Neuronal stem cell (in vitro differentiated cells): ENCODE measurements at regions not wholly inside any gene's neighbourhood (a gene's known extent, or its start where the extent isn't known, plus 50 kb on each side); places are given as distances from the start of the nearest gene placed in this dataset.
A peak's percentile ranks its signal among the peaks of the same experiment; 100 is the strongest.
"Not testable (repeated sequence)": the region's sequence is repeated elsewhere in the genome, so short reads cannot be mapped to it uniquely, and the experiment has no call there.

Source experiments
- DNase-seq: peaks from one replicate; pipeline ENCODE4 v3.0.0-alpha.2; 2013; ENCODE audit warnings: low spot score
- H2AFZ ChIP-seq: one replicate; pipeline ENCODE4 v1.6.1; 2013; ENCODE audit warnings: mild to moderate bottlenecking, low read length, inconsistent platforms
- H2AK5ac ChIP-seq: 2 replicates; pipeline ENCODE4 v1.6.1; 2013; ENCODE audit warnings: low read depth, mild to moderate bottlenecking, inconsistent platforms, low read length, moderate library complexity, mixed read lengths
- H2BK120ac ChIP-seq: 2 replicates; pipeline ENCODE4 v1.6.1; 2013; ENCODE audit warnings: low read depth, mild to moderate bottlenecking, inconsistent platforms, low read length, moderate library complexity, mixed read lengths
- H2BK12ac ChIP-seq: one replicate; pipeline ENCODE4 v1.6.1; 2013; ENCODE audit warnings: low read length, inconsistent platforms
- H2BK15ac ChIP-seq: 2 replicates; pipeline ENCODE4 v1.6.1; 2013; ENCODE audit warnings: mild to moderate bottlenecking, low read length, inconsistent platforms, mixed read lengths
- H2BK5ac ChIP-seq: one replicate; pipeline ENCODE4 v1.6.1; 2013; ENCODE audit warnings: inconsistent platforms, mild to moderate bottlenecking, low read length, moderate library complexity
- H3K14ac ChIP-seq: one replicate; pipeline ENCODE4 v1.6.1; 2013; ENCODE audit warnings: low read length, inconsistent platforms
- H3K18ac ChIP-seq: 2 replicates; pipeline ENCODE4 v1.6.1; 2013; ENCODE audit warnings: low read length, inconsistent platforms
- H3K23ac ChIP-seq: 2 replicates; pipeline ENCODE4 v1.6.1; 2013; ENCODE audit warnings: low read depth, mild to moderate bottlenecking, mixed read lengths, low read length, inconsistent platforms; ENCODE audit not compliant: poor library complexity
- H3K27ac ChIP-seq: replicated peaks from 3 replicates; pipeline ENCODE4 v1.5.1; 2013; ENCODE audit warnings: low read length, inconsistent platforms
- H3K27me3 ChIP-seq, 3 experiments: 2 replicates each; pipeline ENCODE4 v1.6.1; 2013; ENCODE audit warnings: low read length in 3 of 3, mild to moderate bottlenecking in 2 of 3, inconsistent platforms in 1 of 3, low read depth in 1 of 3, mixed read lengths in 1 of 3, moderate library complexity in 1 of 3; ENCODE audit not compliant: control insufficient read depth in 3 of 3, insufficient read depth in 3 of 3
- H3K36me3 ChIP-seq, 2 donors: replicated peaks in 1 of 2; 2 replicates each; pipeline ENCODE4 v1.6.1; 2013; ENCODE audit warnings: low read length in 2 of 2; ENCODE audit not compliant: control insufficient read depth in 2 of 2, insufficient read depth in 2 of 2
- H3K4ac ChIP-seq: 2 replicates; pipeline ENCODE4 v1.6.1; 2013; ENCODE audit warnings: inconsistent platforms, mild to moderate bottlenecking, low read length, moderate library complexity
- H3K4me1 ChIP-seq, 2 donors: 1 replicate in 1 of 2; 2 replicates in 1 of 2; pipeline ENCODE4 v1.6.1; 2013; ENCODE audit warnings: low read length in 2 of 2, low read depth in 1 of 2; ENCODE audit not compliant: control insufficient read depth in 2 of 2, insufficient read depth in 1 of 2
- H3K4me2 ChIP-seq: one replicate; pipeline ENCODE4 v1.6.1; 2013; ENCODE audit warnings: mild to moderate bottlenecking, low read length, inconsistent platforms; ENCODE audit not compliant: insufficient read depth, poor library complexity, severe bottlenecking
- H3K4me3 ChIP-seq, 2 donors: 2 replicates each; pipeline ENCODE4 v1.5.1; 2013; ENCODE audit warnings: low read length in 2 of 2, mild to moderate bottlenecking in 2 of 2, inconsistent platforms in 1 of 2, moderate library complexity in 1 of 2
- H3K79me1 ChIP-seq: one replicate; pipeline ENCODE4 v1.6.1; 2013; ENCODE audit warnings: low read depth, mild to moderate bottlenecking, inconsistent platforms, low read length, moderate library complexity
- H3K9ac ChIP-seq: one replicate; pipeline ENCODE4 v1.6.1; 2013; ENCODE audit warnings: mild to moderate bottlenecking, low read depth, low read length, inconsistent platforms; ENCODE audit not compliant: poor library complexity
- H3K9me3 ChIP-seq, 2 donors: replicated peaks in 1 of 2; 2 replicates each; pipeline versions ENCODE3 to v1.6.1; 2013; ENCODE audit warnings: low read length in 2 of 2, mild to moderate bottlenecking in 2 of 2, inconsistent platforms in 1 of 2, low read depth in 1 of 2, mixed read lengths in 1 of 2, moderate library complexity in 1 of 2; ENCODE audit not compliant: control insufficient read depth in 2 of 2, insufficient read depth in 1 of 2
- H4K8ac ChIP-seq: one replicate; pipeline ENCODE4 v1.6.1; 2013; ENCODE audit warnings: low read depth, mild to moderate bottlenecking, inconsistent platforms, low read length, moderate library complexity
- H4K91ac ChIP-seq: one replicate; pipeline ENCODE4 v1.6.1; 2013; ENCODE audit warnings: low read length, low read depth, mild to moderate bottlenecking, inconsistent platforms; ENCODE audit not compliant: poor library complexity
- WGBS, 2 donors: extraction: QIAGEN DNeasy Blood & Tissue Kit; methylation state at CpG; one replicate each; pipeline ENCODE4 v1.1.7; 2013; ENCODE audit warnings: missing lambda C conversion rate in 2 of 2, mixed read lengths in 1 of 2; ENCODE audit not compliant: insufficient read length in 2 of 2, insufficient replicate concordance in 1 of 2; ENCODE audit errors: extremely low coverage in 2 of 2; 5-methylcytosine and 5-hydroxymethylcytosine counted together

- H4K8ac ChIP-seq, result no peak overlapping the region
- no peaks in the 10 kb centered on the region for H3K4me1 ChIP-seq
- no peak overlapping the region for H3K27ac ChIP-seq
- no peak overlapping the region for H3K18ac ChIP-seq
- H2BK12ac ChIP-seq, result no peak overlapping the region
- no peak overlapping the region for H3K23ac ChIP-seq
- no peak overlapping the region for H2BK120ac ChIP-seq
- H2BK15ac ChIP-seq, result no peak overlapping the region
- no peaks in the 10 kb centered on the region for H3K79me1 ChIP-seq
- no peak for DNase-seq
- no peaks in the 10 kb centered on the region for H3K27me3 ChIP-seq
- H3K9ac ChIP-seq, result no peak overlapping the region
- H2AK5ac ChIP-seq, result no peak overlapping the region
- H3K4ac ChIP-seq, result no peak overlapping the region
- H4K91ac ChIP-seq, result no peak overlapping the region
- H3K14ac ChIP-seq, result no peak overlapping the region
- WGBS, 2 donors, result no CpG with 5 or more reads among the region's 4 CpGs
- no peak overlapping the region for H3K4me3 ChIP-seq
- no peaks in the 10 kb centered on the region for H3K9me3 ChIP-seq
- no peaks in the 10 kb centered on the region for H3K36me3 ChIP-seq
- no peak overlapping the region for H2AFZ ChIP-seq
- no peak overlapping the region for H3K4me2 ChIP-seq
- no peak overlapping the region for H2BK5ac ChIP-seq
These were observed 446.3 kb upstream of the NECTIN3 start for GRCh38 chr3:110625201-110625747.

GRCh38 chr3:110626652-110627111, 444.9 kb upstream of the NECTIN3 start:
- H2BK5ac ChIP-seq, H3K79me1 ChIP-seq, H2AK5ac ChIP-seq, H4K8ac ChIP-seq, H2BK15ac ChIP-seq, H3K4ac ChIP-seq, H3K4me1 ChIP-seq, H3K9ac ChIP-seq, H3K23ac ChIP-seq, H4K91ac ChIP-seq, H2BK12ac ChIP-seq, DNase-seq, H3K14ac ChIP-seq, H3K4me3 ChIP-seq, H3K18ac ChIP-seq, H3K27ac ChIP-seq, H2BK120ac ChIP-seq, H3K4me2 ChIP-seq, H3K9me3 ChIP-seq, H3K36me3 ChIP-seq, H3K27me3 ChIP-seq: not testable (repeated sequence)
- WGBS, 2 donors, result no CpG with 5 or more reads among the region's 5 CpGs
- peak overlapping the region; percentile 56 for H2AFZ ChIP-seq

- no peak overlapping the region for H3K27ac ChIP-seq
- no peaks in the 10 kb centered on the region for H3K4me1 ChIP-seq
- no peak overlapping the region for H4K91ac ChIP-seq
- H3K23ac ChIP-seq, result no peak overlapping the region
- no peak overlapping the region for H3K4me2 ChIP-seq
- H2BK12ac ChIP-seq, result no peak overlapping the region
- H3K9me3 ChIP-seq, result no peaks in the 10 kb centered on the region
- no peaks in the 10 kb centered on the region for H3K36me3 ChIP-seq
- no CpG with 5 or more reads among the region's 4 CpGs for WGBS, 2 donors
- no peaks in the 10 kb centered on the region for H3K27me3 ChIP-seq
- H2AFZ ChIP-seq, result no peak overlapping the region
- no peak overlapping the region for H3K9ac ChIP-seq
- no peak overlapping the region for H3K4ac ChIP-seq
- H2AK5ac ChIP-seq, result no peak overlapping the region
- no peak for DNase-seq
- no peak overlapping the region for H3K4me3 ChIP-seq
- H3K79me1 ChIP-seq, result no peaks in the 10 kb centered on the region
- no peak overlapping the region for H4K8ac ChIP-seq
- no peak overlapping the region for H2BK15ac ChIP-seq
- no peak overlapping the region for H2BK120ac ChIP-seq
- no peak overlapping the region for H2BK5ac ChIP-seq
- H3K14ac ChIP-seq, result no peak overlapping the region
- no peak overlapping the region for H3K18ac ChIP-seq
These were observed 442.8 kb upstream of the NECTIN3 start for GRCh38 chr3:110628650-110629301.

- Histone ChIP-seq H4K91ac (no peak overlapping the region), H3K4me3 (no peak overlapping the region), H3K9ac (no peak overlapping the region), H3K4ac (no peak overlapping the region), H4K8ac (no peak overlapping the region), H3K9me3 (no peaks in the 10 kb centered on the region), H3K27me3 (no peaks in the 10 kb centered on the region), H3K23ac (no peak overlapping the region), H3K79me1 (no peaks in the 10 kb centered on the region), H3K36me3 (no peaks in the 10 kb centered on the region), H2BK120ac (no peak overlapping the region), H3K18ac (no peak overlapping the region), H2BK15ac (no peak overlapping the region), H3K14ac (no peak overlapping the region), H3K4me2 (no peak overlapping the region), H2BK12ac (no peak overlapping the region), H3K27ac (no peak overlapping the region), H2AFZ (no peak overlapping the region), H2BK5ac (no peak overlapping the region), H2AK5ac (no peak overlapping the region), H3K4me1 (no peaks in the 10 kb centered on the region)
- WGBS, 2 donors, result no CpG with 5 or more reads among the region's 1 CpG
- no peak for DNase-seq
These were observed 441.7 kb upstream of the NECTIN3 start for GRCh38 chr3:110629917-110630316.
